Right atrium auricular region (tissue), 2 donors: ENCODE measurements at regions not wholly inside any gene's neighbourhood (a gene's known extent, or its start where the extent isn't known, plus 50 kb on each side); places are given as distances from the start of the nearest gene placed in this dataset.

ENCODE experiments used
- DNase-seq: peaks from one replicate; pipeline ENCODE4 v3.0.0-alpha.2; 2019; ENCODE audit warnings: low spot score
- H3K27ac ChIP-seq, 2 donors: fragments of 200-600 bp; sonication (generic); 1 replicate in 1 of 2; 2 replicates in 1 of 2; pipeline ENCODE4 v1.5.1; 2016 to 2019
- H3K27me3 ChIP-seq, 2 donors: fragments of 200-600 bp; sonication (generic); one replicate each; pipeline versions ENCODE4 v1.5.1 to v1.6.0; 2017 to 2019
- H3K36me3 ChIP-seq: fragments of 200-600 bp; sonication (generic); one replicate; pipeline ENCODE4 v1.5.1; 2016
- H3K4me1 ChIP-seq, 2 donors: fragments of 200-600 bp; sonication (generic); one replicate each; pipeline versions ENCODE4 v1.5.1 to v1.6.0; 2017 to 2019
- H3K4me3 ChIP-seq, 2 donors: fragments of 200-600 bp; sonication (generic); 1 replicate in 1 of 2; 2 replicates in 1 of 2; pipeline ENCODE4 v1.5.1; 2017 to 2019; ENCODE audit warnings: mild to moderate bottlenecking in 1 of 2, moderate library complexity in 1 of 2
- H3K9me3 ChIP-seq, 2 donors: fragments of 200-600 bp; sonication (generic); one replicate each; pipeline ENCODE4 v1.5.1; 2019
- TF ChIP-seq, protein P1 (sequence below), 2 donors: fragments of 200-600 bp; sonication (generic); IDR thresholded peaks; one replicate each; pipeline ENCODE4 v1.5.1; 2019; ENCODE audit warnings: antibody characterized with exemption in 2 of 2

DNA sequence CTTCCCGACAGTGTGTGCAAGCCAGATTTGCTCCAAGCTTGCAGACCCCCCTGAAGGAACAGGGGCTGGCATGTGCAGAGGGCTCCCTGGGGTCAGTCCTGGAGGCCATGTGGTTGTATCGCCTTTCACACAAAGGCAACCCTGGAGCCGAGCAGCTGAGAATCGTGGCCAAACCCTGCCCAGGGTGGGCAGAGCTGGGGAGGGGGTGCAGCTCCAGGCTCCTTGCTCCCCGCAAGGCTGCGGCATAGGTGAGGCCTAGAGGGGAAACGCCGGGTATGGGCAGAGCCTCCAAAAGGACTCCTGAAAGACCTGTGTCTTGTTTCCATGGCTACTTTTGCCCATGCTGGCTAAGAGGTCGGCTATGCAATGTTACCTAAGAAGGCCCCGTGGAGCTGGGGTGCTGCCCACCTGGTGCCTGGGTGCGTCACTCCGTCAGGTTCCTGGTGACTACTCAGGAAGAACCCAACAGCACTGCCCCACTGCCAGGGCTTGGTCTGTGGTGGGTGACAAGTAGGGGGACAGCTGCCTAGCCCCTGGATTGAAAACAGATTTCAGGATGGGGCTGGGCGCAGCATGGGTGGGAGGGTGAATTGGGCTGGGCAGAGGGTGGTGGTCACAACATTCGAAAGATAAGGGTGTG lies 171.0 kb upstream of the SHH start:
- H3K27me3 ChIP-seq: no peaks in the 10 kb centered on the region
- H3K4me1 ChIP-seq: no peaks in the 10 kb centered on the region
- no peaks in the 10 kb centered on the region for H3K9me3 ChIP-seq
- no peak for DNase-seq
- H3K27ac ChIP-seq: no peak overlapping the region
- no peaks in the 10 kb centered on the region for H3K36me3 ChIP-seq
- TF ChIP-seq, protein P1, sequence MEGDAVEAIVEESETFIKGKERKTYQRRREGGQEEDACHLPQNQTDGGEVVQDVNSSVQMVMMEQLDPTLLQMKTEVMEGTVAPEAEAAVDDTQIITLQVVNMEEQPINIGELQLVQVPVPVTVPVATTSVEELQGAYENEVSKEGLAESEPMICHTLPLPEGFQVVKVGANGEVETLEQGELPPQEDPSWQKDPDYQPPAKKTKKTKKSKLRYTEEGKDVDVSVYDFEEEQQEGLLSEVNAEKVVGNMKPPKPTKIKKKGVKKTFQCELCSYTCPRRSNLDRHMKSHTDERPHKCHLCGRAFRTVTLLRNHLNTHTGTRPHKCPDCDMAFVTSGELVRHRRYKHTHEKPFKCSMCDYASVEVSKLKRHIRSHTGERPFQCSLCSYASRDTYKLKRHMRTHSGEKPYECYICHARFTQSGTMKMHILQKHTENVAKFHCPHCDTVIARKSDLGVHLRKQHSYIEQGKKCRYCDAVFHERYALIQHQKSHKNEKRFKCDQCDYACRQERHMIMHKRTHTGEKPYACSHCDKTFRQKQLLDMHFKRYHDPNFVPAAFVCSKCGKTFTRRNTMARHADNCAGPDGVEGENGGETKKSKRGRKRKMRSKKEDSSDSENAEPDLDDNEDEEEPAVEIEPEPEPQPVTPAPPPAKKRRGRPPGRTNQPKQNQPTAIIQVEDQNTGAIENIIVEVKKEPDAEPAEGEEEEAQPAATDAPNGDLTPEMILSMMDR (IDR thresholded peaks at IDR 0.05): no peak
- no peak overlapping the region for H3K4me3 ChIP-seq

DNA sequence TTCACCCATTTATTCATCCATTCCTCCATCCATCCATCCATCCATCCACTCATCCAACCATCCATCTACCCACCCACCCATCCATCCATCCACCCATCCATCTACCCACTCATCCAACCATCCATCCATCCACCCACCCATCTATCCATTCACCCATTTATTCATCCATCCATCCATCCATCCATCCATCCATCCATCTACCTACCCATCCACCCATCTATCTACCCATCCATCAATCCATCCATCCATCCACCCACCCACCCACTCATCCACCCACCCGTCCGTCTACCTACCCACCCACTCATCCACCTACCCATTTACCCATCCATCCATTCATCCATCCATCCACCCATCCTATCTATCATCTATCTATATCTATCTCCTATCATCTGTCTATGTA lies 169.4 kb upstream of the SHH start:
- TF ChIP-seq, protein P1 (IDR thresholded peaks at IDR 0.05): no peak

GRCh38 chr7:155980841-155981240 lies 168.6 kb upstream of the SHH start:
- Histone ChIP-seq H3K4me3 (no peak overlapping the region), H3K27ac (no peak overlapping the region), H3K4me1 (no peaks in the 10 kb centered on the region), H3K27me3 (no peaks in the 10 kb centered on the region), H3K36me3 (no peaks in the 10 kb centered on the region), H3K9me3 (no peaks in the 10 kb centered on the region)
- DNase-seq: no peak
- TF ChIP-seq, protein P1 (IDR thresholded peaks at IDR 0.05): no peak

More for the DNA sequence above, 169.4 kb upstream of the SHH start:
- Histone ChIP-seq H3K9me3 (no peaks in the 10 kb centered on the region), H3K27me3 (no peaks in the 10 kb centered on the region), H3K36me3 (no peaks in the 10 kb centered on the region), H3K4me3 (no peak overlapping the region), H3K4me1 (no peaks in the 10 kb centered on the region), H3K27ac (no peak overlapping the region)
- no peak for DNase-seq

GRCh38 chr7:155979994-155980393 lies 167.7 kb upstream of the SHH start:
- H3K36me3 ChIP-seq: no peaks in the 10 kb centered on the region
- TF ChIP-seq, protein P1 (IDR thresholded peaks at IDR 0.05): no peak
- no peaks in the 10 kb centered on the region for H3K27me3 ChIP-seq
- H3K4me3 ChIP-seq: no peak overlapping the region
- no peak for DNase-seq
- no peaks in the 10 kb centered on the region for H3K4me1 ChIP-seq
- no peaks in the 10 kb centered on the region for H3K9me3 ChIP-seq
- H3K27ac ChIP-seq: no peak overlapping the region

- DNase-seq: no peak
- no peaks in the 10 kb centered on the region for H3K36me3 ChIP-seq
- TF ChIP-seq, protein P1 (IDR thresholded peaks at IDR 0.05): no peak
- H3K4me1 ChIP-seq: no peaks in the 10 kb centered on the region
- H3K9me3 ChIP-seq: no peaks in the 10 kb centered on the region
- H3K4me3 ChIP-seq: no peak overlapping the region
- H3K27me3 ChIP-seq: no peaks in the 10 kb centered on the region
- H3K27ac ChIP-seq: no peak overlapping the region
Measured at GRCh38 chr7:155979566-155979965, 167.3 kb upstream of the SHH start.

DNA sequence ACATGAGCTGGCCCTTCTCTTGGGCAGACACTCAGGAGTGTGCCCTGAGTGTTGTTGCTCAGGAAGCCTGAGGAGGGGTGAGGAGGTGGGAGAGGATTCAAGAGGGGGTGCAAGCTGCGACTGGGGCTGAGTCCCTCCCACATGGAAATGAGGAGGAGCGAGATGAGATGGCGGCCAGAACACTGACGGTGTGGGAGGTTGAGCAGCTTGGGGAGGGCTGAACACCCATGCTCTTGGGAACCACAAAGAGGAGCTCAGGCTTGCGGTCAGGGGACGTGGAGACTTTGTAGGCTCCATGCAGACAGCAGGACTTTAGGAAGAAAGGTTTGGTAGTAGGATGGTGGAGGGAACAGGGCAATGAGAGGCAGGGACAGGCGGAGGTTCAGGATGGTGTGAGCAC lies 163.2 kb upstream of the SHH start:
- no peaks in the 10 kb centered on the region for H3K9me3 ChIP-seq
- no peaks in the 10 kb centered on the region for H3K27me3 ChIP-seq
- H3K27ac ChIP-seq: no peak overlapping the region
- no peaks in the 10 kb centered on the region for H3K4me1 ChIP-seq
- TF ChIP-seq, protein P1 (IDR thresholded peaks at IDR 0.05): no peak
- DNase-seq: no peak
- no peak overlapping the region for H3K4me3 ChIP-seq
- H3K36me3 ChIP-seq: no peaks in the 10 kb centered on the region
